Naive thymus-derived CD4-positive, alpha-beta T cell (primary cell): ENCODE measurements at regions not wholly inside any gene's neighbourhood (a gene's known extent, or its start where the extent isn't known, plus 50 kb on each side); places are given as distances from the start of the nearest gene placed in this dataset.
"Not testable (repeated sequence)": the region's sequence is repeated elsewhere in the genome, so short reads cannot be mapped to it uniquely, and the experiment has no call there.

Source experiments
- ATAC-seq: fragments of 150-1000 bp; cut with Tn5 transposase; 2 replicates; pipeline ENCODE4 v1.10.0; 2021; ENCODE audit warnings: mild to moderate bottlenecking, moderate library complexity
- CTCF ChIA-PET: fragments of 350-600 bp; sonication (Branson Sonifier 250); formaldehyde crosslinking; loops from one replicate; lab custom pipeline; 2021; ENCODE audit warnings: antibody characterized with exemption; lab: Charles Lee
- POLR2A ChIA-PET: fragments of 350-600 bp; sonication (Branson Sonifier 250); formaldehyde crosslinking; loops from one replicate; lab custom pipeline; 2021; ENCODE audit warnings: antibody characterized with exemption, inconsistent platforms; lab: Charles Lee
- DNase-seq, 9 donors: peaks; one replicate each; pipeline versions ENCODE4 v3.0.0 to v3.0.0-alpha.2; 2020 to 2022; ENCODE audit warnings: mixed read lengths in 1 of 9
- H3K27ac ChIP-seq: one replicate; pipeline ENCODE4 v1.7.0; 2013; ENCODE audit warnings: mild to moderate bottlenecking, low read depth, low read length, moderate library complexity
- H3K27me3 ChIP-seq, 2 donors: one replicate each; pipeline ENCODE4 v1.7.0; 2013; ENCODE audit warnings: low read length in 2 of 2, mild to moderate bottlenecking in 2 of 2, moderate library complexity in 2 of 2; ENCODE audit not compliant: control insufficient read depth in 2 of 2, insufficient read depth in 2 of 2
- H3K36me3 ChIP-seq, 3 experiments: 1 replicate in 2 of 3; 2 replicates in 1 of 3; pipeline ENCODE4 v1.7.0; 2013; ENCODE audit warnings: low read length in 3 of 3, mild to moderate bottlenecking in 3 of 3, moderate library complexity in 1 of 3; ENCODE audit not compliant: insufficient read depth in 3 of 3, control insufficient read depth in 2 of 3
- H3K4me1 ChIP-seq, 2 donors: one replicate each; pipeline ENCODE4 v1.7.0; 2013; ENCODE audit warnings: low read length in 2 of 2, mild to moderate bottlenecking in 2 of 2, moderate library complexity in 1 of 2; ENCODE audit not compliant: control insufficient read depth in 2 of 2, insufficient read depth in 2 of 2
- H3K4me3 ChIP-seq: 2 replicates; pipeline ENCODE4 v1.7.0; 2013; ENCODE audit warnings: mild to moderate bottlenecking, low read length
- H3K9me3 ChIP-seq, 3 experiments: 1 replicate in 2 of 3; 2 replicates in 1 of 3; pipeline ENCODE4 v1.7.0; 2013; ENCODE audit warnings: low read length in 3 of 3; ENCODE audit not compliant: control insufficient read depth in 2 of 3
- H3K27ac Mint-ChIP-seq, 9 donors: one replicate each; pipeline ENCODE4 v1.8.0; 2020 to 2022; ENCODE audit warnings: mixed read lengths in 9 of 9, mild to moderate bottlenecking in 8 of 9, moderate library complexity in 5 of 9, inconsistent platforms in 2 of 9
- H3K27me3 Mint-ChIP-seq, 5 donors: one replicate each; pipeline ENCODE4 v1.8.0; 2021 to 2022; ENCODE audit warnings: mixed read lengths in 5 of 5, mild to moderate bottlenecking in 1 of 5
- H3K36me3 Mint-ChIP-seq, 5 donors: one replicate each; pipeline ENCODE4 v1.8.0; 2020 to 2022; ENCODE audit warnings: mixed read lengths in 5 of 5, mild to moderate bottlenecking in 3 of 5, inconsistent platforms in 1 of 5
- H3K4me1 Mint-ChIP-seq, 7 donors: one replicate each; pipeline ENCODE4 v1.8.0; 2020 to 2022; ENCODE audit warnings: mixed read lengths in 7 of 7, mild to moderate bottlenecking in 3 of 7, inconsistent platforms in 1 of 7
- H3K4me3 Mint-ChIP-seq, 10 donors: one replicate each; pipeline ENCODE4 v1.8.0; 2020 to 2022; ENCODE audit warnings: mild to moderate bottlenecking in 10 of 10, mixed read lengths in 10 of 10, moderate library complexity in 6 of 10, inconsistent platforms in 2 of 10
- H3K9me3 Mint-ChIP-seq, 11 donors: one replicate each; pipeline ENCODE4 v1.8.0; 2020 to 2022; ENCODE audit warnings: mixed read lengths in 11 of 11, mild to moderate bottlenecking in 4 of 11, inconsistent platforms in 1 of 11, moderate library complexity in 1 of 11
- intact Hi-C, 2 donors: fragments of 100-400 bp; cut with micrococcal nuclease; formaldehyde crosslinking; loops; one replicate each; pipeline ENCODE4 v1.15.1; 2023

DNA sequence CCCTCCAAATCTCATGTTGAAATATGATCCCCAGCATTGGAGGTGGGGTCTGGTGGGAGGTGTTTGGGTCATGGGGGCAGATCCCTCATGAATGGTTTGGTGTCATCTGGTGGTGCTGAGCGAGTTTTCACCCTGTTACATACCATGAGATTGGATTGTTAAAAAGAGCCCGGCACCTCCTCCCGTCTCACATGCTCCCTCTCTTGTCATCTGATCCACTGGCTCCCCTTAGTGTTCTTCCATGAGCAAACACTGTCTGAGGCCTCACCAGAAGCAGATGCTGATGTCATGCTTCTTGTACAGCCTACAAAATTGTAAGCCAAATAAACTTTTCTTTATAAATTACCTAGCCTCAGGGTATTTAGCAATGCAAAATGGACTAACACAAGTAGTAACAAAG is 405.0 kb upstream of the SLC39A10 start:
- Mint-ChIP-seq H3K27ac (no peak overlapping the region), H3K4me3 (no peak overlapping the region), H3K4me1 (no peaks in the 10 kb centered on the region), H3K36me3 (peaks cover 0 to 1% (median 0%) of the 10 kb centered on the region in 5 donors), H3K9me3 (peaks cover 2 to 27% (median 8%) of the 10 kb centered on the region in 11 donors), H3K27me3 (peaks cover 0 to 4% (median 0%) of the 10 kb centered on the region in 5 donors)
- intact Hi-C loops = no loop called here
- Histone ChIP-seq H3K4me3 (no peak overlapping the region), H3K4me1 (no peaks in the 10 kb centered on the region), H3K27ac (no peak overlapping the region), H3K36me3 (no peaks in the 10 kb centered on the region), H3K9me3 (no peaks in the 10 kb centered on the region), H3K27me3 (no peaks in the 10 kb centered on the region)
- ChIA-PET POLR2A (no interaction called here), CTCF (no interaction called here)
- no peak for ATAC-seq
- no peak for DNase-seq

DNA sequence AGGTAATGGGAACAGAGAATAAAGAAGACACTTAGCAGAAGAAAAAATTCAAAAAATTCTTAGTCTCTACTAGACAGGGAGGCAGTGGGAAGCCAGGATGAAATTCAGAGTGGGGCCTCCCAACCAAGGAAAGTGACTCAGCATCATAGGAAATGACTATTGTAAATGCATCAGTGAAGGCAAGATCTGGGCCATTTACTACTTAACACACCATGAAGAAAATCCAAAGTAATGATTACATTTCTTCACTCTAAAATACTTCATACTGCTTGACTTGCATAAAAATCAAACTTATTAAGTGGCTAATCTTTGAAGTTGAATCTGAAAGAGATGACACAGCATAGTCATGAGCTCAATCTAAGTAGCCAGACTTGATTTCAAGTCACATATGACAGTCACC is 405.8 kb upstream of the SLC39A10 start:
- Mint-ChIP-seq H3K27me3 (peaks cover 0 to 4% (median 0%) of the 10 kb centered on the region in 5 donors), H3K4me3 (no peak overlapping the region), H3K9me3 (peaks cover 2 to 35% (median 13%) of the 10 kb centered on the region in 11 donors), H3K27ac (no peak overlapping the region), H3K36me3 (peaks cover 0 to 1% (median 0%) of the 10 kb centered on the region in 5 donors), H3K4me1 (no peaks in the 10 kb centered on the region)
- intact Hi-C loops = no loop called here
- Histone ChIP-seq H3K4me1 (no peaks in the 10 kb centered on the region), H3K36me3 (no peaks in the 10 kb centered on the region), H3K27me3 (no peaks in the 10 kb centered on the region), H3K4me3 (no peak overlapping the region), H3K27ac (no peak overlapping the region), H3K9me3 (no peaks in the 10 kb centered on the region)
- ChIA-PET POLR2A (no interaction called here), CTCF (no interaction called here)
- no peak for ATAC-seq
- DNase-seq = no peak

DNA sequence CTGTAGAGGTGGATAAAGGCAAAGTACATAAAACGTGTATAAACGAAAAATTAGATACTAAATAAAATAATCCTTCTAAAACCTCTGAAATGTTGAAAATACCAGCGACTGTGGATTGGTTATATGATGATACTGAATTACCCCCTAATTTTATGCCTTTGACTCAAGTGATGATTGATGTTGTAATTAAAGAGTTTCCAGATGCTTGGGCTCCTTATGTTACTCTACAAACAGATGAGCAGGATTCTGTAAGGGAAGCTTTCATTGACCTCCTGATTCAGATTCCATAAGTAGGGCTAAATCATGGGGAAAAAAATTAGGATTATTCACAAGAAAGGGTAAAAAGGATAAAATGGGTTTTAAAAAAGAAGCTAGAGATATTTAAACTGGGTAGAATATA is 418.2 kb upstream of the SLC39A10 start:
- Mint-ChIP-seq H3K36me3 (no peaks in the 10 kb centered on the region), H3K9me3 (peaks cover 0 to 6% (median 0%) of the 10 kb centered on the region in 11 donors), H3K27ac (no peak overlapping the region), H3K27me3 (no peaks in the 10 kb centered on the region), H3K4me1 (peaks cover 0 to 1% (median 0%) of the 10 kb centered on the region in 7 donors), H3K4me3 (no peak overlapping the region)
- H3K4me3 ChIP-seq = no peak overlapping the region
- H3K9me3 ChIP-seq = no peaks in the 10 kb centered on the region
- no peaks in the 10 kb centered on the region for H3K27me3 ChIP-seq
- ATAC-seq (no peak), DNase-seq (no peak)
- no peak overlapping the region for H3K27ac ChIP-seq
- ChIA-PET CTCF (no interaction called here), POLR2A (no interaction called here)
- H3K4me1 ChIP-seq = no peaks in the 10 kb centered on the region
- intact Hi-C loops = no loop called here
- no peaks in the 10 kb centered on the region for H3K36me3 ChIP-seq

DNA sequence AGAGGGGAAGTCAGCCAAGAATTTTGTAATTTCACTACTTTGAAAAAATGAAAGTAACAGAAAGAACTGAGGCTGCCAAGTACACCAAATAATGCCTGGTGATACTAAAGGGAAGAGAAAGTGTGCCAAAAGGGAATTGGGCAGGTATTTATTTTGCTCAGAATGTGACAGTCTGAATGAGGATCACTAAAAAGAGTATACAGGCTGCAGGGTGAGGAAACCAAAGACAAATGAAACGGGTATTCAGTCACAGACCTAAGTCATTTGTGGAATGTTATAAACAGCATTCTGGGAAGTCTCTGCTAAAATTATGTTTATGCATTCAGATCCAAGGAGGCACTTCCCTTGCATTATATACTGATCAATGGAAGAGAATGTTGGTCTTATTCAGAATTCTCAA is 418.6 kb upstream of the SLC39A10 start:
- Histone ChIP-seq H3K4me3 (no peak overlapping the region), H3K9me3 (no peaks in the 10 kb centered on the region), H3K27ac (no peak overlapping the region), H3K4me1 (no peaks in the 10 kb centered on the region), H3K27me3 (no peaks in the 10 kb centered on the region), H3K36me3 (no peaks in the 10 kb centered on the region)
- Mint-ChIP-seq H3K27me3 (no peaks in the 10 kb centered on the region), H3K4me1 (peaks cover 0 to 1% (median 0%) of the 10 kb centered on the region in 7 donors), H3K4me3 (no peak overlapping the region), H3K27ac (no peak overlapping the region), H3K9me3 (peaks cover 0 to 4% (median 0%) of the 10 kb centered on the region in 11 donors), H3K36me3 (no peaks in the 10 kb centered on the region)
- POLR2A ChIA-PET = no interaction called here
- no peak for ATAC-seq
- intact Hi-C loops = no loop called here
- CTCF ChIA-PET = no interaction called here
- no peak for DNase-seq

DNA sequence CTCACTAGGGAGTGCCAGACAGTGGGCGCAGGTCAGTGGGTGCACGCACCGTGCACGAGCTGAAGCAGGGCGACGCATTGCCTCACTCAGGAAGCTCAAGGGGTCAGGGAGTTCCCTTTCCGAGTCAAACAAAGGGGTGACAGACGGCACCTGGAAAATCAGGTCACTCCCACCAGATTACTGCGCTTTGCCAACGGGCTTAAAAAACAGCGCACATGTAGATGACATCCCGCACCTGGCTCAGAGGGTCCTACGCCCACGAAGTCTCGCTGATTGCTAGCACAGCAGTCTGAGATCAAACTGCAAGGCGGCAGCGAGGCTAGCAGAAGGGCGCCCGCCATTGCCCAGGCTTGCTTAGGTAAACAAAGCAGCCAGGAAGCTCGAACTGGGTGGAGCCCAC is 428.5 kb upstream of the SLC39A10 start:
- H3K27ac Mint-ChIP-seq, H3K27ac ChIP-seq, H3K9me3 ChIP-seq, H3K36me3 ChIP-seq, DNase-seq, CTCF ChIA-PET, H3K4me1 Mint-ChIP-seq, intact Hi-C loops, ATAC-seq, POLR2A ChIA-PET, H3K4me3 Mint-ChIP-seq, H3K27me3 Mint-ChIP-seq, H3K27me3 ChIP-seq, H3K4me3 ChIP-seq, H3K4me1 ChIP-seq, H3K36me3 Mint-ChIP-seq: not testable (repeated sequence)
- peaks cover 0 to 34% (median 15%) of the 10 kb centered on the region in 11 donors for H3K9me3 Mint-ChIP-seq

DNA sequence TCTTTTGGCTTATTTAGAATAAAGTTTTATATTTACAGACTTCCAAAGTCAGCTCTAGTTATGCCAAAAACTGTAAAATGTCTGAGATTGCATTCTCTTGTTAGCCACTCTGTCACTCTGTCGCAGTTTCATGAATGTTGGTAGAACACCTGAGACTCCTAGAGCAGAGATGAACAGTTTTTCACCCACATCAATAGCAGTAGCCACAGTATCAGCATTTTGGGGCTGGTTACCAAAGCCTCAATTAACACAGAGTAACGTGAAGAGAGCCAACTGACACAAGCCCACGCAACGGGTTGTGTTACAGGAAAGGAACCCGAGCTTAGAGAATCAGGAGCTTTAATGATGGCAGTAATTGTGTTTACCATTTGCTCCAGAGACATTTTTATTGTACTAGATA is 443.0 kb upstream of the SLC39A10 start:
- intact Hi-C loops = no loop called here
- H3K4me1 Mint-ChIP-seq = no peaks in the 10 kb centered on the region
- peak overlapping the region in 1 of 9 donors; percentile 27 for H3K27ac Mint-ChIP-seq
- ATAC-seq (no peak), DNase-seq (no peak)
- Histone ChIP-seq H3K27me3 (no peaks in the 10 kb centered on the region), H3K9me3 (no peaks in the 10 kb centered on the region), H3K4me1 (no peaks in the 10 kb centered on the region), H3K4me3 (no peak overlapping the region), H3K36me3 (no peaks in the 10 kb centered on the region), H3K27ac (no peak overlapping the region)
- H3K27me3 Mint-ChIP-seq = peaks cover 0 to 21% (median 5%) of the 10 kb centered on the region in 5 donors
- no peaks in the 10 kb centered on the region for H3K36me3 Mint-ChIP-seq
- H3K9me3 Mint-ChIP-seq = peaks cover 0 to 6% (median 0%) of the 10 kb centered on the region in 11 donors
- ChIA-PET POLR2A (no interaction called here), CTCF (no interaction called here)
- H3K4me3 Mint-ChIP-seq = no peak overlapping the region

DNA sequence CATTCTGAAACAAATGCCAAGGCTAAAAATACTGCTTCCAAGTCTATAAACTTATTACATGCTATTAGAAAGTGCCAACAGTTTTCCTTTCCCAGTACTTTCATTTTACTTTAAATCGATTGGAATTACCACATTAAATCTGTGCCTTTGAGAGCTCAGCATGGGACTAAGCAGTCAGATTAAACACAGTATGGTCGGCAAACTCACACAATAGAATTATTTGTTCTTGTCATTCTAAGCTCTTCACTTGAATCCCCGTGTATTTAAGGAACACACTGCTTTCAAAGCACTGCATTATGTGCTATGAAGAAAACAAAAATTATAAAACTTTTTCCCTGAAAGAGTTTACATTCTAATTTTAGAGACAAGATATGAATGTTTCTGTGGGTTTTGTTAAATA is 444.4 kb upstream of the SLC39A10 start:
- Histone ChIP-seq H3K27ac (no peak overlapping the region), H3K9me3 (no peaks in the 10 kb centered on the region), H3K4me3 (no peak overlapping the region), H3K27me3 (no peaks in the 10 kb centered on the region), H3K4me1 (no peaks in the 10 kb centered on the region), H3K36me3 (no peaks in the 10 kb centered on the region)
- peaks cover 0 to 6% (median 0%) of the 10 kb centered on the region in 11 donors for H3K9me3 Mint-ChIP-seq
- no peaks in the 10 kb centered on the region for H3K36me3 Mint-ChIP-seq
- H3K4me1 Mint-ChIP-seq = peaks cover 0 to 1% (median 0%) of the 10 kb centered on the region in 7 donors
- no peak for DNase-seq
- peaks cover 0 to 19% (median 0%) of the 10 kb centered on the region in 5 donors for H3K27me3 Mint-ChIP-seq
- H3K27ac Mint-ChIP-seq = no peak overlapping the region
- no peak for ATAC-seq
- intact Hi-C loops = no loop called here
- ChIA-PET POLR2A (no interaction called here), CTCF (no interaction called here)
- H3K4me3 Mint-ChIP-seq = no peak overlapping the region
